ENCODE measurements at regions not wholly inside any gene's neighbourhood (a gene's known extent, or its start where the extent isn't known, plus 50 kb on each side); places are given as distances from the start of the nearest gene placed in this dataset.

- intact Hi-C loops (cut with DNase I), result loop anchor here (10.0 kb wide), 1 partner anchor 790 kb away; no protein-coding TSS in a partner anchor
- DNase-seq (ENCODE audit: low spot score) (no peak), ATAC-seq (no peak)
These were observed 125.9 kb downstream of the TPRA1 start for GRCh38 chr3:127464642-127465041.

- DNase-seq (ENCODE audit: low spot score) (no peak), ATAC-seq (no peak)
- intact Hi-C loops (cut with DNase I), result loop anchor here (10.0 kb wide), 1 partner anchor 787 kb away; no protein-coding TSS in a partner anchor
These were observed 128.3 kb downstream of the TPRA1 start for GRCh38 chr3:127462111-127462655.

- DNase-seq (ENCODE audit: low spot score) (no peak), ATAC-seq (no peak)
- intact Hi-C loops (cut with DNase I), result loop anchor here (10.0 kb wide), 1 partner anchor 787 kb away; no protein-coding TSS in a partner anchor
These were observed 129.1 kb downstream of the TPRA1 start for GRCh38 chr3:127461286-127461910.

- DNase-seq (ENCODE audit: low spot score) (no peak), ATAC-seq (no peak)
- intact Hi-C loops (cut with DNase I), result loop anchor here (5.0 to 10.0 kb wide), 2 partner anchors 785 to 938 kb away; partner anchors contain the start of gene CHST13
These were observed 130.6 kb downstream of the TPRA1 start for GRCh38 chr3:127459891-127460290.

- intact Hi-C loops (cut with DNase I), result loop anchor here (5.0 kb wide), 1 partner anchor 937 kb away; the partner anchor contains the start of gene CHST13
- no peak for DNase-seq (ENCODE audit: low spot score)
- ATAC-seq, result no peak
These were observed 131.6 kb downstream of the TPRA1 start for GRCh38 chr3:127458696-127459604.

- DNase-seq (ENCODE audit: low spot score), result no peak
- intact Hi-C loops (cut with DNase I), result loop anchor here (5.0 kb wide), 1 partner anchor 935 kb away; the partner anchor contains the start of gene CHST13
- no peak for ATAC-seq
These were observed 132.9 kb downstream of the TPRA1 start for GRCh38 chr3:127457546-127458145.

GRCh38 chr3:127457094-127457475 is 133.4 kb downstream of the TPRA1 start:
- intact Hi-C loops (cut with DNase I), result loop anchor here (5.0 kb wide), 1 partner anchor 935 kb away; the partner anchor contains the start of gene CHST13
- DNase-seq (ENCODE audit: low spot score) (peak; percentile 66), ATAC-seq (peak; percentile 32)

GRCh38 chr3:127456471-127457093 is 134.0 kb downstream of the TPRA1 start:
- ATAC-seq, result peak; percentile 25

GRCh38 chr3:127455541-127456450 is 134.7 kb downstream of the TPRA1 start:
- DNase-seq (ENCODE audit: low spot score) (peak; percentile 81), ATAC-seq (peak; percentile 87)
- intact Hi-C loops (cut with DNase I), result loop anchor here (5.0 kb wide), 1 partner anchor 933 kb away; the partner anchor contains the start of gene CHST13

More at GRCh38 chr3:127456471-127457093, 134.0 kb downstream of the TPRA1 start:
- DNase-seq (ENCODE audit: low spot score), result peak; percentile 63
- intact Hi-C loops (cut with DNase I), result loop anchor here (5.0 kb wide), 1 partner anchor 934 kb away; the partner anchor contains the start of gene CHST13

GRCh38 chr3:127454968-127455367 is 135.6 kb downstream of the TPRA1 start:
- intact Hi-C loops (cut with DNase I), result loop anchor here (5.0 kb wide), 1 partner anchor 933 kb away; the partner anchor contains the start of gene CHST13
- peak; percentile 49 for DNase-seq (ENCODE audit: low spot score)
- ATAC-seq, result no peak

- intact Hi-C loops (cut with DNase I), result no loop called here
- no peak for ATAC-seq
- peak; percentile 32 for DNase-seq (ENCODE audit: low spot score)
These were observed 136.5 kb downstream of the TPRA1 start for GRCh38 chr3:127454051-127454450.

- ATAC-seq, result no peak
- peak; percentile 44 for DNase-seq (ENCODE audit: low spot score)
- intact Hi-C loops (cut with DNase I), result no loop called here
These were observed 138.2 kb downstream of the TPRA1 start for GRCh38 chr3:127452321-127452821.

GRCh38 chr3:127451321-127451720 is 139.2 kb downstream of the TPRA1 start:
- intact Hi-C loops (cut with DNase I), result no loop called here
- peak; percentile 15 for DNase-seq (ENCODE audit: low spot score)
- ATAC-seq, result no peak

- DNase-seq (ENCODE audit: low spot score) (peak; percentile 25), ATAC-seq (no peak)
These were observed 140.2 kb downstream of the TPRA1 start for GRCh38 chr3:127450331-127450730.

GRCh38 chr3:127449486-127450212 is 140.9 kb downstream of the TPRA1 start:
- intact Hi-C loops (cut with DNase I), result no loop called here
- DNase-seq (ENCODE audit: low spot score) (peak; percentile 23), ATAC-seq (no peak)

More at GRCh38 chr3:127450331-127450730, 140.2 kb downstream of the TPRA1 start:
- intact Hi-C loops (cut with DNase I), result no loop called here

- ATAC-seq (no peak), DNase-seq (ENCODE audit: low spot score) (peak; percentile 22)
- intact Hi-C loops (cut with DNase I), result no loop called here
These were observed 141.9 kb downstream of the TPRA1 start for GRCh38 chr3:127448671-127449070.
